Heart left ventricle (tissue), 16 donors: ENCODE measurements at regions not wholly inside any gene's neighbourhood (a gene's known extent, or its start where the extent isn't known, plus 50 kb on each side); places are given as distances from the start of the nearest gene placed in this dataset.

Experiments
- ATAC-seq, 4 donors: fragments of 200-7000 bp; cut with Tn5 transposase; one replicate each; pipeline ENCODE4 v1.9.1; 2020 to 2022; ENCODE audit warnings: moderate library complexity in 4 of 4, mild to moderate bottlenecking in 3 of 4, moderate number of reproducible peaks in 1 of 4
- DNase-seq, 5 donors: peaks; one replicate each; pipeline ENCODE4 v3.0.0-alpha.2; 2020
- H3K27ac ChIP-seq, 12 donors: fragments of 200-600 bp; sonication (generic) in 4 of 12; one replicate each; pipeline versions ENCODE4 v1.5.0 to v1.8.0; 2016 to 2022; ENCODE audit warnings: mild to moderate bottlenecking in 2 of 12
- H3K27me3 ChIP-seq, 9 donors: fragments of 200-600 bp; sonication (generic) in 2 of 9; one replicate each; pipeline versions ENCODE4 v1.5.1 to v1.8.0; 2016 to 2022; ENCODE audit warnings: mild to moderate bottlenecking in 3 of 9
- H3K36me3 ChIP-seq, 9 donors: fragments of 200-600 bp; sonication (generic) in 2 of 9; one replicate each; pipeline versions ENCODE4 v1.5.0 to v1.8.0; 2018 to 2022; ENCODE audit warnings: mild to moderate bottlenecking in 2 of 9
- H3K4me1 ChIP-seq, 12 donors: fragments of 200-600 bp; sonication (generic) in 4 of 12; one replicate each; pipeline versions ENCODE4 v1.5.0 to v1.8.0; 2016 to 2022; ENCODE audit warnings: mild to moderate bottlenecking in 3 of 12
- H3K4me3 ChIP-seq, 12 donors: fragments of 200-600 bp; sonication (generic) in 4 of 12; one replicate each; pipeline versions ENCODE4 v1.5.0 to v1.8.0; 2017 to 2022; ENCODE audit warnings: mild to moderate bottlenecking in 9 of 12, moderate library complexity in 4 of 12
- H3K9me3 ChIP-seq, 12 donors: fragments of 200-600 bp; sonication (generic) in 4 of 12; one replicate each; pipeline versions ENCODE4 v1.5.0 to v1.8.0; 2016 to 2022; ENCODE audit warnings: mild to moderate bottlenecking in 1 of 12
- POLR2A ChIP-seq, 2 donors: fragments of 450-650 bp; IDR thresholded peaks; one replicate each; pipeline ENCODE4 v1.6.1; 2017; ENCODE audit warnings: antibody characterized with exemption in 2 of 2, mild to moderate bottlenecking in 2 of 2, moderate library complexity in 2 of 2
- WGBS, 4 donors: extraction: QIAGEN DNeasy Blood & Tissue Kit in 2 of 4; methylation state at CpG; one replicate each; pipeline versions ENCODE4 v1.1.5 to v1.1.7; 2013 to 2018; 5-methylcytosine and 5-hydroxymethylcytosine counted together
- intact Hi-C, 10 donors: fragments of 100-400 bp; cut with DNase I; formaldehyde crosslinking; loops; one replicate each; pipeline versions ENCODE4 v1.11.1 to v1.14.2; 2022
- TF ChIP-seq, protein P1 (sequence below), 12 donors: fragments of 200-600 bp; sonication (generic) in 4 of 12; IDR thresholded peaks; one replicate each; pipeline versions ENCODE4 v1.5.0 to v1.8.0; 2018 to 2022; ENCODE audit warnings: antibody characterized with exemption in 12 of 12, mild to moderate bottlenecking in 5 of 12
- donor health status: ischemic (EF 13 %, LVEDD 7.1; RV severe dilation, severe dysfunction).
- donor health status: healthy with polysubstance abuse.
- donor health status: DM: no; HTN: yes; CAD: no.
- donor health status: DM: no; HTN: no; CAD: no.
- donor health status: ischemic (EF 25% LVEDD 6.9; RV normal size, moderate dysfunction).
- donor health status: ischemic (EF 25% LVEDD 5.7; RV mildly dilated, moderate dysfunction).
- donor health status: healthy.
- donor health status: DM: yes; HTN: yes; CAD: no.
- donor health status: ischemic (EF 35%, LVEDD 5.7; RV mildly dilated, moderate dysfunction).
- donor health status: nonischemic (EF 11% LVEDD 7.7; RV severe dilation, severe dysfunction).
- donor health status: DM: yes; HTN: yes; CAD: no.
- donor health status: PGD.
- donor health status: ischemic (EF 29% LVEDD 5.4; RV normal size, mild dysfunction).
- donor health status: nonischemic (EF 23%, LVEDD 6.1; RV moderate dilation, normal function).

DNA sequence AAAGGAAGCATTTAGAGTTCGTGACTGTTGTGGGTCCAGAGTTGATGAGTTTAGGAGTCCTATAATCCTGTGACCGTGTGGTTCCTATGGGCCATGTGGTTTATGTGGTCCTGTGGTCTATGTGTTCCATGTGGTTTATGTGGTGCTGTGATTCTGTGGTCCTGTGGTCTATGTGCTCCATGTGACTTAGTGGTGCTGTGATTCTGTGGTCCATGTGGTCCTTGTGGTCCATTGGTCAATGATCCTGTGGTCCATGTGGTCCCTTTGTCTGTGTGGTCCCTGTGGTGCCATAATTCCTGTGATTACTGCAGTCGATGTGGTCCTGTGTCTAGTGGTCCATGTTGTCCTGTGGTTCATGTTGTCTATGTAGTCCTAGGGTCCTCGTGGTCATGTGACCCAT lies 167.3 kb downstream of the TMEM18 start:
- DNase-seq (no peak), ATAC-seq (no peak)
- Histone ChIP-seq H3K27ac (no peak overlapping the region), H3K9me3 (no peaks in the 10 kb centered on the region), H3K27me3 (peaks cover 0 to 13% (median 0%) of the 10 kb centered on the region in 9 donors), H3K4me3 (no peak overlapping the region), H3K36me3 (no peaks in the 10 kb centered on the region), H3K4me1 (no peaks in the 10 kb centered on the region)
- intact Hi-C loops = no loop called here
- 62 to 75% (median 63%) methylated on average over 4 of the region's 4 CpGs for WGBS, 4 donors
- TF ChIP-seq POLR2A (IDR thresholded peaks at IDR 0.05) = no peak
- TF ChIP-seq, protein P1, sequence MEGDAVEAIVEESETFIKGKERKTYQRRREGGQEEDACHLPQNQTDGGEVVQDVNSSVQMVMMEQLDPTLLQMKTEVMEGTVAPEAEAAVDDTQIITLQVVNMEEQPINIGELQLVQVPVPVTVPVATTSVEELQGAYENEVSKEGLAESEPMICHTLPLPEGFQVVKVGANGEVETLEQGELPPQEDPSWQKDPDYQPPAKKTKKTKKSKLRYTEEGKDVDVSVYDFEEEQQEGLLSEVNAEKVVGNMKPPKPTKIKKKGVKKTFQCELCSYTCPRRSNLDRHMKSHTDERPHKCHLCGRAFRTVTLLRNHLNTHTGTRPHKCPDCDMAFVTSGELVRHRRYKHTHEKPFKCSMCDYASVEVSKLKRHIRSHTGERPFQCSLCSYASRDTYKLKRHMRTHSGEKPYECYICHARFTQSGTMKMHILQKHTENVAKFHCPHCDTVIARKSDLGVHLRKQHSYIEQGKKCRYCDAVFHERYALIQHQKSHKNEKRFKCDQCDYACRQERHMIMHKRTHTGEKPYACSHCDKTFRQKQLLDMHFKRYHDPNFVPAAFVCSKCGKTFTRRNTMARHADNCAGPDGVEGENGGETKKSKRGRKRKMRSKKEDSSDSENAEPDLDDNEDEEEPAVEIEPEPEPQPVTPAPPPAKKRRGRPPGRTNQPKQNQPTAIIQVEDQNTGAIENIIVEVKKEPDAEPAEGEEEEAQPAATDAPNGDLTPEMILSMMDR (IDR thresholded peaks at IDR 0.05) = no peak

DNA sequence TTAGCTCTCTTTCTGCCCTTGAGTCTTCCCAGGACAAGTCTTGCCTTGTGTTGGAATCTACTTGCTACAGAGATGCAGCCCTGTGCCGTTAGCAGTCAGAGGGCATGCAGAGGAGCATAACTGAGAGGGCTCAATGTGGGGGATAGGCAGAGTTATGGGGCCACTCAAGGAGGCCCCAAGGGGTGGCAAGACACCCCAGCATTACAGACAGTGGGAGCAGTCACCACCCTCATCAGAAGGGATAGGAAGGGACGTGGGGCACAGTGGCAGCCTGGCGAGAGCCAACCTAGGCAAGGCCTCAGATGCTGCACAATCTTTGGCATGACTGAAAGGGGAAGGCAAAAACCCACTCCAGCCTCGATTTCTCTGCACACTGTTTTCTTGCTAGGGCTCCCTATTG lies 169.1 kb downstream of the TMEM18 start:
- Histone ChIP-seq H3K27ac (no peak overlapping the region), H3K27me3 (peaks cover 0 to 7% (median 0%) of the 10 kb centered on the region in 9 donors), H3K9me3 (no peaks in the 10 kb centered on the region), H3K4me3 (no peak overlapping the region), H3K36me3 (no peaks in the 10 kb centered on the region), H3K4me1 (no peaks in the 10 kb centered on the region)
- TF ChIP-seq, protein P1 (IDR thresholded peaks at IDR 0.05) = no peak
- TF ChIP-seq POLR2A (IDR thresholded peaks at IDR 0.05) = no peak
- intact Hi-C loops = no loop called here
- no peak for ATAC-seq
- no peak for DNase-seq
- 62 to 68% (median 66%) methylated on average over 3 to 4 of the region's 4 CpGs for WGBS, 4 donors

DNA sequence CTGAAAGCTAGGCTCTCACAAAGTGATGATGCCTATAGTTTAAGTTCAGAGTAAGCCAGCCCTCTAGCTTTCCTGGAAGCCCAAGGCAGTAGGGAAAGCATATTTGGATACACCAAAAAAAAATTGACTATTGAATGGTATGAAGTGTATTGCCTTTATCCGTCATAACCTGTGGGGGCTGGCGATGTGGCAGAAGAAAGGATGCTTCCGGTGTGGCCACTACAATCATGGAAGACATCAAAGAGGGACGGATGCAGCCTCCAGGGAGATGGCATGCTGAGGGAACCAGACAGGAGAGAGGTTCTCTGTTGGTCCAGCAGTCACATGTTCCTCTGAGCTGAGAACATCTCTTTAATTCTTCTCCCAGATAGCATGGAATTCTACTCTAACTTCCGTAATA lies 170.3 kb downstream of the TMEM18 start:
- no peak for ATAC-seq
- no peaks in the 10 kb centered on the region for H3K9me3 ChIP-seq
- no peak for DNase-seq
- intact Hi-C loops = no loop called here
- H3K4me3 ChIP-seq = no peak overlapping the region
- H3K36me3 ChIP-seq = no peaks in the 10 kb centered on the region
- no peaks in the 10 kb centered on the region for H3K4me1 ChIP-seq
- H3K27me3 ChIP-seq = peaks cover 0 to 7% (median 0%) of the 10 kb centered on the region in 9 donors
- no peak for TF ChIP-seq POLR2A (IDR thresholded peaks at IDR 0.05)
- TF ChIP-seq, protein P1 (IDR thresholded peaks at IDR 0.05) = no peak
- 80 to 90% (median 85%) methylated on average over 5 of the region's 5 CpGs for WGBS, 4 donors
- H3K27ac ChIP-seq = no peak overlapping the region

DNA sequence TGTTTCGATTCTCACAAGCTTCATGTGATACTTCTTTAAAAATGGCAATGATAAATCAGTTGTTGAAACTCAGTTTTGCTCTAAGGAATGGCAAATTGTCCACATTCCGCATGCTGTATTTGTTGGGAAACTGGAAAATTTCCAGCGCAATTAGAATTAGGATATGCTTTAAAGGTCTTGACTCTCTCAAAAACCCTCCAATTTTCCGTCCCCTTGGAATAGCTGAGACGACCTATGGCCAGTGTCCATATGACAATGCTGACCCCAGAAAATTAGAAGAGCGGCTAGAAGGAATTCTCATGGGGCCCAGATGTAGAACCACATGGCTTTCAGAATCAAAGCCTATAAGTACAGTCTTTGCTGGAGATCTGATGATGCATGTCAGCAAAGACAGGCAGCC lies 170.8 kb downstream of the TMEM18 start:
- DNase-seq (no peak), ATAC-seq (no peak)
- TF ChIP-seq POLR2A (IDR thresholded peaks at IDR 0.05) = no peak
- TF ChIP-seq, protein P1 (IDR thresholded peaks at IDR 0.05) = no peak
- peaks cover 0 to 7% (median 0%) of the 10 kb centered on the region in 9 donors for H3K27me3 ChIP-seq
- no peak overlapping the region for H3K27ac ChIP-seq
- intact Hi-C loops = no loop called here
- H3K9me3 ChIP-seq = no peaks in the 10 kb centered on the region
- no peaks in the 10 kb centered on the region for H3K4me1 ChIP-seq
- no peaks in the 10 kb centered on the region for H3K36me3 ChIP-seq
- H3K4me3 ChIP-seq = no peak overlapping the region
- 55 to 73% (median 63%) methylated on average over 6 of the region's 6 CpGs for WGBS, 4 donors
